ENCODE measurements at regions not wholly inside any gene's neighbourhood (a gene's known extent, or its start where the extent isn't known, plus 50 kb on each side); places are given as distances from the start of the nearest gene placed in this dataset.

DNA sequence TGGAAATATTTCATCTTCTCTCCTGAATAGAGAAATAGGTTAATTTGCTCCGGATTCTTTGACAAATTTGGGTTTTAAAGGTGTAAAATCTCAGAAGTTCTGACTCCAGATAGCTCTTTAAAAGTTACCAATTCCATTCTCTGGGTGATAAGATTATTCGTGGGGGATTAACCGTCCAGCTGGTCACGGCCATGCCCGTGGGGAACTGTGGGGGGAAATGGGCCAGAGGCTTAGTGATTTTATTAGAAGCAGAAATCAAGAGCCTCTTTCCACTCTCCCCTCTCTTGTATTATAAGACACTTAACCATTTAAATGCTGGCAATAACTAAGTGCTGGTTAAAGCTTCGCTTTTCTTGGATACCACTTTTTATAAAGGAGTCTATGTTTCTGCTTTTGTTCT, 376.4 kb upstream of the KAZN start:
- no peak overlapping the region for H3K4me3 ChIP-seq
- FAIRE-seq (no peak), ATAC-seq (no peak), DNase-seq (ENCODE audit: low read depth in 1 of 2, low spot score in 1 of 2) (no peak)
- 9% methylated on average over 6 of the region's 6 CpGs for WGBS (ENCODE audit: missing lambda C conversion rate)
- ChIA-PET POLR2A (no interaction called here), CTCF (no interaction called here)
- TF ChIP-seq HEYL (CRISPR knock-in tag; IDR thresholded peaks at IDR 0.05) = no peak
- no peak for TF ChIP-seq ZNF302 (CRISPR knock-in tag; IDR thresholded peaks at IDR 0.05)
- TF ChIP-seq RARB (CRISPR knock-in tag; IDR thresholded peaks at IDR 0.05) = no peak
- TF ChIP-seq E2F6 (IDR thresholded peaks at IDR 0.05; ENCODE audit: borderline replicate concordance, low read depth) = no peak
- no peak for TF ChIP-seq JUNB (IDR thresholded peaks at IDR 0.05)
- no peak for TF ChIP-seq EHF (CRISPR knock-in tag; IDR thresholded peaks at IDR 0.05)
- no peak overlapping the region for H3K27ac ChIP-seq
- H3K4me2 ChIP-seq = no peak overlapping the region
- H3K9me3 ChIP-seq = no peaks in the 10 kb centered on the region
- no peaks in the 10 kb centered on the region for H3K4me1 ChIP-seq

- Histone ChIP-seq H3K4me3 (no peak overlapping the region), H3K27ac (no peak overlapping the region), H3K9me3 (no peaks in the 10 kb centered on the region), H3K4me2 (no peak overlapping the region), H3K4me1 (no peaks in the 10 kb centered on the region)
- FAIRE-seq (no peak), ATAC-seq (no peak), DNase-seq (ENCODE audit: low read depth in 1 of 2, low spot score in 1 of 2) (no peak)
- WGBS (ENCODE audit: missing lambda C conversion rate) = 0% methylated on average over 1 of the region's 1 CpG
- TF ChIP-seq ZFP36 (IDR thresholded peaks at IDR 0.05; ENCODE audit: borderline replicate concordance, partially characterized antibody) (no peak), JUNB (IDR thresholded peaks at IDR 0.05) (no peak), RFX5 (IDR thresholded peaks at IDR 0.05) (no peak)
- ChIA-PET CTCF (no interaction called here), POLR2A (no interaction called here)
These were observed 369.8 kb upstream of the KAZN start for GRCh38 chr1:14228677-14229076.

DNA sequence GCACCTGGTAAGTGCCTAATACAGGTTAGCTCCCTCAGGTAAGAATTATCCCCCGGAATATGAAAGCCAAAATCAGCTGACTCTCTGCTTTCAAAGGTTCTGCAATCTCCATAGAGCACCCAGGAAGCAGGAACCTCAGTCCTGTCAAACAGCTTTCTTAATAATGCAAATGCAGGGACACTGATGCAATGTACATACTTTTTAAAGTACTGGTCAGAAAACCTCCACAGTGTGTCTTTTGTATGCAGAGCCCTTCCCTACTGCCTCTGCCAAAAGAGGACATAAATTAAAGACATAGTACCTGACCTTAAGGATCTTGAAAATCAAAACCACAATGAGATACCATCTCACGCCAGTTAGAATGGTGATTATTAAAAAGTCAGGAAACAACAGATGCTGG, 365.0 kb upstream of the KAZN start:
- FAIRE-seq = no peak
- no peak overlapping the region for H3K27ac ChIP-seq
- CTCF ChIA-PET = no interaction called here
- H3K4me1 ChIP-seq = no peaks in the 10 kb centered on the region
- H3K4me2 ChIP-seq = no peak overlapping the region
- 0% methylated on average over 2 of the region's 2 CpGs for WGBS (ENCODE audit: missing lambda C conversion rate)
- POLR2A ChIA-PET = no interaction called here
- H3K9me3 ChIP-seq = no peaks in the 10 kb centered on the region
- TF ChIP-seq PBX3 (IDR thresholded peaks at IDR 0.05) (no peak), MYC (IDR thresholded peaks at IDR 0.05; ENCODE audit: borderline replicate concordance, low read length) (no peak), ZFP36 (IDR thresholded peaks at IDR 0.05; ENCODE audit: borderline replicate concordance, partially characterized antibody) (no peak), ZC3H11A (IDR thresholded peaks at IDR 0.05) (no peak), FOSB (CRISPR knock-in tag; IDR thresholded peaks at IDR 0.05) (no peak), HOXB5 (CRISPR knock-in tag; IDR thresholded peaks at IDR 0.05) (no peak), ZSCAN20 (CRISPR knock-in tag; IDR thresholded peaks at IDR 0.05) (no peak), EHMT2 (IDR thresholded peaks at IDR 0.05; ENCODE audit: low read depth) (no peak), CBX2 (IDR thresholded peaks at IDR 0.05; ENCODE audit: borderline replicate concordance, low read depth) (no peak), NR3C1 (IDR thresholded peaks at IDR 0.05) (no peak), JUNB (IDR thresholded peaks at IDR 0.05) (no peak), SREBF2 (IDR thresholded peaks at IDR 0.05) (no peak), ESRRA (IDR thresholded peaks at IDR 0.05; ENCODE audit: borderline replicate concordance, low read length) (no peak)
- TF ChIP-seq, protein P1, sequence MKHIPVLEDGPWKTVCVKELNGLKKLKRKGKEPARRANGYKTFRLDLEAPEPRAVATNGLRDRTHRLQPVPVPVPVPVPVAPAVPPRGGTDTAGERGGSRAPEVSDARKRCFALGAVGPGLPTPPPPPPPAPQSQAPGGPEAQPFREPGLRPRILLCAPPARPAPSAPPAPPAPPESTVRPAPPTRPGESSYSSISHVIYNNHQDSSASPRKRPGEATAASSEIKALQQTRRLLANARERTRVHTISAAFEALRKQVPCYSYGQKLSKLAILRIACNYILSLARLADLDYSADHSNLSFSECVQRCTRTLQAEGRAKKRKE (CRISPR knock-in tag; IDR thresholded peaks at IDR 0.05; ENCODE audit: low read depth) = no peak
- TF ChIP-seq, protein P2, sequence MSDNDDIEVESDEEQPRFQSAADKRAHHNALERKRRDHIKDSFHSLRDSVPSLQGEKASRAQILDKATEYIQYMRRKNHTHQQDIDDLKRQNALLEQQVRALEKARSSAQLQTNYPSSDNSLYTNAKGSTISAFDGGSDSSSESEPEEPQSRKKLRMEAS (IDR thresholded peaks at IDR 0.05) = no peak
- TF ChIP-seq, protein P3, sequence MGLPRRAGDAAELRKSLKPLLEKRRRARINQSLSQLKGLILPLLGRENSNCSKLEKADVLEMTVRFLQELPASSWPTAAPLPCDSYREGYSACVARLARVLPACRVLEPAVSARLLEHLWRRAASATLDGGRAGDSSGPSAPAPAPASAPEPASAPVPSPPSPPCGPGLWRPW (IDR thresholded peaks at IDR 0.05) = no peak
- TF ChIP-seq, protein P4, sequence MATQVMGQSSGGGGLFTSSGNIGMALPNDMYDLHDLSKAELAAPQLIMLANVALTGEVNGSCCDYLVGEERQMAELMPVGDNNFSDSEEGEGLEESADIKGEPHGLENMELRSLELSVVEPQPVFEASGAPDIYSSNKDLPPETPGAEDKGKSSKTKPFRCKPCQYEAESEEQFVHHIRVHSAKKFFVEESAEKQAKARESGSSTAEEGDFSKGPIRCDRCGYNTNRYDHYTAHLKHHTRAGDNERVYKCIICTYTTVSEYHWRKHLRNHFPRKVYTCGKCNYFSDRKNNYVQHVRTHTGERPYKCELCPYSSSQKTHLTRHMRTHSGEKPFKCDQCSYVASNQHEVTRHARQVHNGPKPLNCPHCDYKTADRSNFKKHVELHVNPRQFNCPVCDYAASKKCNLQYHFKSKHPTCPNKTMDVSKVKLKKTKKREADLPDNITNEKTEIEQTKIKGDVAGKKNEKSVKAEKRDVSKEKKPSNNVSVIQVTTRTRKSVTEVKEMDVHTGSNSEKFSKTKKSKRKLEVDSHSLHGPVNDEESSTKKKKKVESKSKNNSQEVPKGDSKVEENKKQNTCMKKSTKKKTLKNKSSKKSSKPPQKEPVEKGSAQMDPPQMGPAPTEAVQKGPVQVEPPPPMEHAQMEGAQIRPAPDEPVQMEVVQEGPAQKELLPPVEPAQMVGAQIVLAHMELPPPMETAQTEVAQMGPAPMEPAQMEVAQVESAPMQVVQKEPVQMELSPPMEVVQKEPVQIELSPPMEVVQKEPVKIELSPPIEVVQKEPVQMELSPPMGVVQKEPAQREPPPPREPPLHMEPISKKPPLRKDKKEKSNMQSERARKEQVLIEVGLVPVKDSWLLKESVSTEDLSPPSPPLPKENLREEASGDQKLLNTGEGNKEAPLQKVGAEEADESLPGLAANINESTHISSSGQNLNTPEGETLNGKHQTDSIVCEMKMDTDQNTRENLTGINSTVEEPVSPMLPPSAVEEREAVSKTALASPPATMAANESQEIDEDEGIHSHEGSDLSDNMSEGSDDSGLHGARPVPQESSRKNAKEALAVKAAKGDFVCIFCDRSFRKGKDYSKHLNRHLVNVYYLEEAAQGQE (IDR thresholded peaks at IDR 0.05) = no peak
- DNase-seq (ENCODE audit: low read depth in 1 of 2, low spot score in 1 of 2) = no peak
- no peak for ATAC-seq
- no peak overlapping the region for H3K4me3 ChIP-seq
